ENCODE measurements at regions not wholly inside any gene's neighbourhood (a gene's known extent, or its start where the extent isn't known, plus 50 kb on each side); places are given as distances from the start of the nearest gene placed in this dataset.

DNA sequence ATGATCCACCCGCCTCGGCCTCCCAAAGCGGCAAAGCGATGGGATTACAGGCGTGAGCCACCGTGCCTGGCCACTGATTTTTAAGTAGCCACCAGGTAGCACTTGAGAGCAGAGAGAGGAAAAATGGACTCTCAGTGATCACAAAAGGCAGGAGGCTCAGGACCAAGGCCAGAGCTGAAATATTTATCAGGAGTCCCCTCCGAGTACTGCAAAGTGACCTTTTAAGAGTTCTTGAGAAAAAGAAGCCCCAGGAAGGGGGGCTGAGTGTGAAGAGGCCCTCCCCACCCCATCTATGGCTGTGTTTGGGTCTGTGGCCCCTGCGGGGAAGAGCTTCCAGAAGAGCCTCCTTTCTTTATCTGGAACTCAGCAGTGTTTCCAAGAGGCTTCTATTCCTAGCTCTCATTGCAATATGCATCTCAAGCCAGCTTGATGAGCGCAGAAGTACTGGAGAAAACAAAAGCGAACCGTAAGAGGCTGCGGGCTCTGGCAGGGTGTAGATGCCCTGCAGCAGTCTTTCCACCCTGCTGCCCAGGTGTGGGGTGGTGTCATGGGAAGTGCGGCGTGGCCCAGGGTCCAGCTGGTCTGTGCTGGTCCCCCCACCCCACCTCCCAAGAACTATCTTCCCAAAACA is 75.5 kb upstream of the CDK20 start:
- TF ChIP-seq, protein P1, sequence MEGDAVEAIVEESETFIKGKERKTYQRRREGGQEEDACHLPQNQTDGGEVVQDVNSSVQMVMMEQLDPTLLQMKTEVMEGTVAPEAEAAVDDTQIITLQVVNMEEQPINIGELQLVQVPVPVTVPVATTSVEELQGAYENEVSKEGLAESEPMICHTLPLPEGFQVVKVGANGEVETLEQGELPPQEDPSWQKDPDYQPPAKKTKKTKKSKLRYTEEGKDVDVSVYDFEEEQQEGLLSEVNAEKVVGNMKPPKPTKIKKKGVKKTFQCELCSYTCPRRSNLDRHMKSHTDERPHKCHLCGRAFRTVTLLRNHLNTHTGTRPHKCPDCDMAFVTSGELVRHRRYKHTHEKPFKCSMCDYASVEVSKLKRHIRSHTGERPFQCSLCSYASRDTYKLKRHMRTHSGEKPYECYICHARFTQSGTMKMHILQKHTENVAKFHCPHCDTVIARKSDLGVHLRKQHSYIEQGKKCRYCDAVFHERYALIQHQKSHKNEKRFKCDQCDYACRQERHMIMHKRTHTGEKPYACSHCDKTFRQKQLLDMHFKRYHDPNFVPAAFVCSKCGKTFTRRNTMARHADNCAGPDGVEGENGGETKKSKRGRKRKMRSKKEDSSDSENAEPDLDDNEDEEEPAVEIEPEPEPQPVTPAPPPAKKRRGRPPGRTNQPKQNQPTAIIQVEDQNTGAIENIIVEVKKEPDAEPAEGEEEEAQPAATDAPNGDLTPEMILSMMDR (conservative IDR thresholded peaks at IDR 0.05; ENCODE audit: low read depth, low read length): no peak
- TF ChIP-seq EZH2phosphoT487 (IDR thresholded peaks at IDR 0.05; ENCODE audit: borderline replicate concordance, low read length) (no peak), EZH2 (IDR thresholded peaks at IDR 0.05; ENCODE audit: low read length, unreplicated experiment) (no peak)

Measured in PC-3 (cell line).